Suprapubic skin (tissue), 4 donors: ENCODE measurements at regions not wholly inside any gene's neighbourhood (a gene's known extent, or its start where the extent isn't known, plus 50 kb on each side); places are given as distances from the start of the nearest gene placed in this dataset.

Source experiments
- DNase-seq, 2 donors: peaks; one replicate each; pipeline ENCODE4 v3.0.0-alpha.2; 2019; ENCODE audit warnings: low spot score in 2 of 2
- H3K27ac ChIP-seq: fragments of 200-600 bp; sonication (generic); one replicate; pipeline ENCODE4 v1.5.1; 2019
- H3K27me3 ChIP-seq: fragments of 200-600 bp; sonication (generic); one replicate; pipeline ENCODE4 v1.5.1; 2019
- H3K36me3 ChIP-seq: fragments of 200-600 bp; sonication (generic); one replicate; pipeline ENCODE4 v1.5.1; 2019
- H3K4me1 ChIP-seq: fragments of 200-600 bp; sonication (generic); one replicate; pipeline ENCODE4 v1.5.1; 2019
- H3K4me3 ChIP-seq: fragments of 200-600 bp; sonication (generic); one replicate; pipeline ENCODE4 v1.5.1; 2019; ENCODE audit warnings: mild to moderate bottlenecking
- H3K9me3 ChIP-seq: fragments of 200-600 bp; sonication (generic); one replicate; pipeline ENCODE4 v1.5.1; 2019
- EP300 ChIP-seq: sonication (generic); formaldehyde crosslinking; IDR thresholded peaks from one replicate; pipeline ENCODE4 v1.6.1; 2017; ENCODE audit warnings: antibody characterized with exemption
- POLR2A ChIP-seq, 2 donors: fragments of 450-650 bp; IDR thresholded peaks; one replicate each; pipeline ENCODE4 v1.6.1; 2017; ENCODE audit warnings: antibody characterized with exemption in 2 of 2, mild to moderate bottlenecking in 2 of 2, moderate library complexity in 2 of 2
- POLR2AphosphoS5 ChIP-seq, 3 donors: sonication (generic); formaldehyde crosslinking; IDR thresholded peaks; one replicate each; pipeline ENCODE4 v1.6.1; 2017; ENCODE audit warnings: antibody characterized with exemption in 3 of 3
- WGBS: methylation state at CpG from one replicate; pipeline ENCODE4 v1.1.5; 2018; 5-methylcytosine and 5-hydroxymethylcytosine counted together
- TF ChIP-seq, protein P1 (sequence below), 2 donors: fragments of 200-600 bp in 1 of 2; fragments of 450-650 bp in 1 of 2; sonication (generic) in 1 of 2; IDR thresholded peaks; one replicate each; pipeline ENCODE4 v1.5.1; 2016 to 2019; ENCODE audit warnings: antibody characterized with exemption in 2 of 2, mild to moderate bottlenecking in 1 of 2, moderate library complexity in 1 of 2

DNA sequence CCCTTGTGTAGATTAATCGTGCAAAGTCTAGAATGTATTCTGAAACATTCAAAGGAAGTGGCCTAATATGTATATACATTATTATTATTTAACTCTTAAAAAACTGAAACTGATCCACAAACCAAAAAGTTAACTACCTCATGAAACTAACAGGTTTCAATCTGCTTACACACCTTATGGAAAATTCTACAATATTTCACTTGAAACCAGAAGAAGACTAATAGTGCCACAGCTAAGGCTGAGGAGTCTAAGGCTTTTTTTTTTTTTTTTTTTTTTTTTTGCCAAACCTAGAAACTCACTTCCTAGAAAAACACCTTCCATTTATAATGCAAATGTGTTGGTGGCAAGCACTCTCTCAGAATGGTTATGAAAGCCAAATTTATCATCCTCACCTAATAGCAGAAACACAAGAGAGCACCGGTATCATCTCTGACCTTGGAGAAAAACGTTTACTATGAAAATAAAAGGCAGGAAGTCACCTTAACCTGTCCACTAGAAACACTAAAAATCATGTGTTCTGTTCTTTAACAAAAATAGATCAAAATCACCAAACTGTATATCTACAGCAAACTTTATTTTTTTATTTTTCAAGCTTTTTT lies 586.1 kb downstream of the FRK start:
- no peaks in the 10 kb centered on the region for H3K36me3 ChIP-seq
- WGBS, result 76% methylated on average over 3 of the region's 3 CpGs
- H3K27me3 ChIP-seq, result no peaks in the 10 kb centered on the region
- no peak overlapping the region for H3K4me3 ChIP-seq
- no peak overlapping the region for H3K27ac ChIP-seq
- no peaks in the 10 kb centered on the region for H3K9me3 ChIP-seq
- no peaks in the 10 kb centered on the region for H3K4me1 ChIP-seq
- TF ChIP-seq EP300 (no peak), POLR2AphosphoS5 (IDR thresholded peaks at IDR 0.05) (no peak), POLR2A (IDR thresholded peaks at IDR 0.05) (no peak)
- TF ChIP-seq, protein P1, sequence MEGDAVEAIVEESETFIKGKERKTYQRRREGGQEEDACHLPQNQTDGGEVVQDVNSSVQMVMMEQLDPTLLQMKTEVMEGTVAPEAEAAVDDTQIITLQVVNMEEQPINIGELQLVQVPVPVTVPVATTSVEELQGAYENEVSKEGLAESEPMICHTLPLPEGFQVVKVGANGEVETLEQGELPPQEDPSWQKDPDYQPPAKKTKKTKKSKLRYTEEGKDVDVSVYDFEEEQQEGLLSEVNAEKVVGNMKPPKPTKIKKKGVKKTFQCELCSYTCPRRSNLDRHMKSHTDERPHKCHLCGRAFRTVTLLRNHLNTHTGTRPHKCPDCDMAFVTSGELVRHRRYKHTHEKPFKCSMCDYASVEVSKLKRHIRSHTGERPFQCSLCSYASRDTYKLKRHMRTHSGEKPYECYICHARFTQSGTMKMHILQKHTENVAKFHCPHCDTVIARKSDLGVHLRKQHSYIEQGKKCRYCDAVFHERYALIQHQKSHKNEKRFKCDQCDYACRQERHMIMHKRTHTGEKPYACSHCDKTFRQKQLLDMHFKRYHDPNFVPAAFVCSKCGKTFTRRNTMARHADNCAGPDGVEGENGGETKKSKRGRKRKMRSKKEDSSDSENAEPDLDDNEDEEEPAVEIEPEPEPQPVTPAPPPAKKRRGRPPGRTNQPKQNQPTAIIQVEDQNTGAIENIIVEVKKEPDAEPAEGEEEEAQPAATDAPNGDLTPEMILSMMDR (IDR thresholded peaks at IDR 0.05), result no peak
- DNase-seq, result no peak

DNA sequence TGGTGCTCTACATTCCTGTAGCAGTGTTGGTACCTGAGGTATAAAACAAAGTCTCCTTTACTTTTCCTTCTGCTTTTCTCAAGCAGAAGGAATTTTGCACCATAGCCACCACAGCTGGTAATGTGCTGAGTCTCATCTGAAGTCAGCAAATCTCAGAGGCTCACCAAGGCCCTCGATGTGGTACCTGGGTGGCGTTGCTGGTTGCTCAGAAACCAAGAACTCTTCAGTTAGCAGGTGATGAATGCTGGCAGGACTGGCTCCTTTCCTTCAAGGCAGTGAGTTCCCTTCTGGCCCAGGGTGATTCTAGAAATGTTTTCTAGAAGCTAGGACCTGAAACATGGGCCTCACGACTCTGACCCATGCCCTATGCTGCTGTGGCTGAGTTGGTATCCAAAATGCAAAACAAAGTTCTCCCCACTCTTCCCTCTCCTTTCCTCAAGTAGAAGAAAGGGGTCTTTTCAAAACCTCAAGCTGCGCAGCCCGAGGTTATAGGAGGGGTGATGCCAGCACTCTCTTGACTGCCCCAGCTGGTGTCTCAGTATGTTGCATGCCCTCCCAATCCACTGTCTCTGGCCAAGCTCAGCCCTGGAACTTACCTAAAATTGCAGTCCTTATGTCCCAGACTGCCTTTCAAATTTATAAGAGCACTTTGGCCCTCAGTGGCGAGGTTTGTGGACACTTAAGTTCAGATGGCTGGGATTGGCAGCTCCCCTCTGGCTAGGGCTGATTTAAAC lies 592.3 kb downstream of the FRK start:
- Histone ChIP-seq H3K27me3 (no peaks in the 10 kb centered on the region), H3K36me3 (no peaks in the 10 kb centered on the region), H3K4me3 (no peak overlapping the region), H3K27ac (no peak overlapping the region), H3K9me3 (no peaks in the 10 kb centered on the region), H3K4me1 (no peaks in the 10 kb centered on the region)
- DNase-seq, result no peak
- TF ChIP-seq, protein P1 (IDR thresholded peaks at IDR 0.05), result no peak
- TF ChIP-seq POLR2AphosphoS5 (IDR thresholded peaks at IDR 0.05) (no peak), POLR2A (IDR thresholded peaks at IDR 0.05) (no peak), EP300 (no peak)
- WGBS, result 81% methylated on average over 6 of the region's 6 CpGs

DNA sequence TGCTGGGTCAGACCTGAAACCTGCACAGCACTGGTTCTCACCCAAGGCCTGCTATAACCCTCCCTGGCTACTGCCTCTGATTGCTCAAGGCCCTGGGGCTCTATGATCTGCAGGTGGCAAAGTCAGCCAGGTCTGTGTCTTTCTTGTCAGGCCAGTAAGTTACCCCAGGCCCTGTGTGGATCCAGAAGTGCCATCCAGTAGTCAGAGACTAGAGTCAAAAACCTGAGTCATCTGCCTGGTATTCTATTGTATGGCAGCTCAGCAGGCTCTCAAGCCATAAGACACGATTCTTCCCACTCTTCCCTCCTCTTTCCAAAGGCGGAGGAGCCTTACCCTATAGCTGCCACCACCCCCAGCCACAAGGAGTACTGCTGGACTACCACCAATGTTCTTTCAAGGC lies 593.0 kb downstream of the FRK start:
- DNase-seq, result no peak
- Histone ChIP-seq H3K27ac (no peak overlapping the region), H3K9me3 (no peaks in the 10 kb centered on the region), H3K4me1 (no peaks in the 10 kb centered on the region), H3K36me3 (no peaks in the 10 kb centered on the region), H3K4me3 (no peak overlapping the region), H3K27me3 (no peaks in the 10 kb centered on the region)
- WGBS, result 71% methylated on average over 2 of the region's 2 CpGs
- no peak for TF ChIP-seq POLR2AphosphoS5 (IDR thresholded peaks at IDR 0.05)
- no peak for TF ChIP-seq POLR2A (IDR thresholded peaks at IDR 0.05)
- no peak for TF ChIP-seq EP300
- TF ChIP-seq, protein P1 (IDR thresholded peaks at IDR 0.05), result no peak

DNA sequence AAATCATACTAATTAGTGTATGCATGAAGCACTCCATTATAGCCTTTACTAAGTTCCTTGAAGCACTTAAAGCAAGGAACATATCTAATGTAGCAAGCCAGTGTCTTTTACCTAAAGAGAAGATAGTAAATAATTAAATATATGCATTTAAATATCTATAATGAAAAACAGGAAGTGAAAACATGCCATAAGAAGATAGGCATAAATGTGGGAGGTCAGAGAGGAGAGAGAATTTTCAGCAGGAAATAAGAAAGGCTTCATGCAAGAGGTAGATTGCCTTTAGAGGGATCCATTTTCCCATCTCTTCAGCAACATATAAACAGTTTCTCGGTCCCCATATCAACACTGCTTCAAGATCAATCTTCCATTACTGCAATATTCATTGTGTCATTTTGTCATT lies 599.8 kb downstream of the FRK start:
- H3K9me3 ChIP-seq, result no peaks in the 10 kb centered on the region
- H3K27me3 ChIP-seq, result no peaks in the 10 kb centered on the region
- H3K4me3 ChIP-seq, result no peak overlapping the region
- no peak for DNase-seq
- no peaks in the 10 kb centered on the region for H3K36me3 ChIP-seq
- H3K4me1 ChIP-seq, result no peaks in the 10 kb centered on the region
- TF ChIP-seq POLR2A (IDR thresholded peaks at IDR 0.05) (no peak), EP300 (no peak), POLR2AphosphoS5 (IDR thresholded peaks at IDR 0.05) (no peak)
- TF ChIP-seq, protein P1 (IDR thresholded peaks at IDR 0.05), result no peak
- 93% methylated on average over 1 of the region's 1 CpG for WGBS
- no peak overlapping the region for H3K27ac ChIP-seq

DNA sequence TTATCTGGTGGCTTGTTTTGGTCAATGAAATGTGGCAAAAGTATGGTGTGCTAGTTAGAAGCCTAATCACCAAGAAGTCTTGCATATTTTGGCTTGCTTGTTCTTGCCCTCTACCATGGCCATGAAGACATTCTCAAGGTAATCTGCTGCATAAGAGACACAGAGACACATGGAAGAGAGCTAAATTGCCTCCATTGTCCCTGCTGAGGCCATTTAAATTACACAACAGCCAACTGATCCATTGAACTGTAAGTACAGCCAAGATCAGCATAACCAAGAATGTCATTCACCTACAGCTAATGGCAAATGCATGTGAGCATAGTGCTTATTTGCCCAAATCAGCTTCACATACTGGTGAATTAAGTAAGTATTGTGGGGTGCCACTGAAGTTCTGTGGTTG lies 603.8 kb downstream of the FRK start:
- H3K9me3 ChIP-seq, result no peaks in the 10 kb centered on the region
- TF ChIP-seq POLR2A (IDR thresholded peaks at IDR 0.05), result no peak
- TF ChIP-seq POLR2AphosphoS5 (IDR thresholded peaks at IDR 0.05), result no peak
- no peak for TF ChIP-seq EP300
- TF ChIP-seq, protein P1 (IDR thresholded peaks at IDR 0.05), result no peak

More for the DNA sequence above, 603.8 kb downstream of the FRK start:
- Histone ChIP-seq H3K4me3 (no peak overlapping the region), H3K27ac (no peak overlapping the region), H3K4me1 (no peaks in the 10 kb centered on the region), H3K36me3 (no peaks in the 10 kb centered on the region), H3K27me3 (no peaks in the 10 kb centered on the region)
- DNase-seq, result no peak
